HepG2 (cell line): ENCODE measurements at regions not wholly inside any gene's neighbourhood (a gene's known extent, or its start where the extent isn't known, plus 50 kb on each side); places are given as distances from the start of the nearest gene placed in this dataset.

Source experiments
- MAF1 ChIP-seq: sonication (generic); formaldehyde crosslinking; IDR thresholded peaks from 2 replicates; pipeline ENCODE4 v1.5.0; 2020; ENCODE audit warnings: missing genetic modification reagents, borderline replicate concordance
- TAF1 ChIP-seq: sonication (generic); formaldehyde crosslinking; IDR thresholded peaks from 2 replicates; pipeline ENCODE4 v1.4.0; 2020; ENCODE audit warnings: missing genetic modification reagents
- TRIM24 ChIP-seq: sonication (generic); formaldehyde crosslinking; IDR thresholded peaks from 2 replicates; pipeline ENCODE4 v1.8.0; 2022; ENCODE audit warnings: mild to moderate bottlenecking, missing genetic modification reagents
- ZNF333 ChIP-seq: sonication (generic); formaldehyde crosslinking; IDR thresholded peaks from 2 replicates; pipeline ENCODE4 v1.4.0; 2020; ENCODE audit warnings: mild to moderate bottlenecking, missing genetic modification reagents, borderline replicate concordance
- TF ChIP-seq, protein P1 (sequence below): sonication (generic); formaldehyde crosslinking; IDR thresholded peaks from 2 replicates; pipeline ENCODE4 v1.5.1; 2020; ENCODE audit warnings: mild to moderate bottlenecking, missing genetic modification reagents
- TF ChIP-seq, protein P2 (sequence below): sonication (generic); formaldehyde crosslinking; IDR thresholded peaks from 2 replicates; pipeline ENCODE4 v1.8.1; 2023; ENCODE audit warnings: mild to moderate bottlenecking, missing genetic modification reagents
- TF ChIP-seq, protein P3 (sequence below): IDR thresholded peaks from 2 replicates; pipeline ENCODE4 v1.6.1; 2016; ENCODE audit warnings: missing compliant biosample characterization, missing genetic modification reagents, borderline replicate concordance

DNA sequence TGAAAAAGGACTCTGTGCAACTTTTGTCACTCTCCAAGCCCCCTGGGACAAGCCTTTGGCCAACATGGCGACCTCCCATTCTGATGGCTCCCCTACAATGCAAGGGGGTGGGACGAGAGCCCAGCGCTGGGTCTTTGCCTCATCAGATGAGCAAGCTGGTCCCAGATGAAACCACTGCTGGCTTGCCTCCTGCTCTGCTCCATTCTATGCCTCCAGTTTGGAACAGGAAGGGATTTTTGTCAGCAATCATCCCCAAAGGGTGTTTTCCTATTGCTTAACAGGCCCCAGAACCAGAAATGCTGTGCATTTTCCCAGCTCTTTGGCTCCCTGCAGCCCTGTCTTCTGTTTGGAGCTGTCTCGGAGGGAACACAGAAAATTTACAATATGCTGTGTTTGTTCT lies 412.7 kb downstream of the MAFB start:
- TF ChIP-seq TAF1 (CRISPR knock-in tag) (no peak), ZNF333 (CRISPR knock-in tag) (no peak), MAF1 (no peak), TRIM24 (no peak)
- TF ChIP-seq, protein P1, sequence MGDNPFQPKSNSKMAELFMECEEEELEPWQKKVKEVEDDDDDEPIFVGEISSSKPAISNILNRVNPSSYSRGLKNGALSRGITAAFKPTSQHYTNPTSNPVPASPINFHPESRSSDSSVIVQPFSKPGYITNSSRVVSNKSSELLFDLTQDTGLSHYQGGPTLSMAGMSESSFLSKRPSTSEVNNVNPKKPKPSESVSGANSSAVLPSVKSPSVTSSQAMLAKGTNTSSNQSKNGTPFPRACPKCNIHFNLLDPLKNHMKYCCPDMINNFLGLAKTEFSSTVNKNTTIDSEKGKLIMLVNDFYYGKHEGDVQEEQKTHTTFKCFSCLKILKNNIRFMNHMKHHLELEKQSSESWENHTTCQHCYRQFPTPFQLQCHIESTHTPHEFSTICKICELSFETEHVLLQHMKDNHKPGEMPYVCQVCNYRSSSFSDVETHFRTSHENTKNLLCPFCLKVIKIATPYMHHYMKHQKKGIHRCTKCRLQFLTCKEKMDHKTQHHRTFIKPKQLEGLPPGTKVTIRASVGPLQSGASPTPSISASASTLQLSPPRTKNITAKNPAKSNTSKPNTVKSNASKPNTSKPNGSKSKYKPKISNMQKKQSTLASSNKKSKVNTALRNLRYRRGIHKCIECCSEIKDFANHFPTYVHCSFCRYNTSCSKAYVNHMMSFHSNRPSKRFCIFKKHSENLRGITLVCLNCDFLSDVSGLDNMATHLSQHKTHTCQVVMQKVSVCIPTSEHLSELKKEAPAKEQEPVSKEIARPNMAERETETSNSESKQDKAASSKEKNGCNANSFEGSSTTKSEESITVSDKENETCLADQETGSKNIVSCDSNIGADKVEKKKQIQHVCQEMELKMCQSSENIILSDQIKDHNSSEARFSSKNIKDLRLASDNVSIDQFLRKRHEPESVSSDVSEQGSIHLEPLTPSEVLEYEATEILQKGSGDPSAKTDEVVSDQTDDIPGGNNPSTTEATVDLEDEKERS (CRISPR knock-in tag), result no peak
- TF ChIP-seq, protein P2, sequence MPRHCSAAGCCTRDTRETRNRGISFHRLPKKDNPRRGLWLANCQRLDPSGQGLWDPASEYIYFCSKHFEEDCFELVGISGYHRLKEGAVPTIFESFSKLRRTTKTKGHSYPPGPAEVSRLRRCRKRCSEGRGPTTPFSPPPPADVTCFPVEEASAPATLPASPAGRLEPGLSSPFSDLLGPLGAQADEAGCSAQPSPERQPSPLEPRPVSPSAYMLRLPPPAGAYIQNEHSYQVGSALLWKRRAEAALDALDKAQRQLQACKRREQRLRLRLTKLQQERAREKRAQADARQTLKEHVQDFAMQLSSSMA (CRISPR knock-in tag), result no peak
- TF ChIP-seq, protein P3, sequence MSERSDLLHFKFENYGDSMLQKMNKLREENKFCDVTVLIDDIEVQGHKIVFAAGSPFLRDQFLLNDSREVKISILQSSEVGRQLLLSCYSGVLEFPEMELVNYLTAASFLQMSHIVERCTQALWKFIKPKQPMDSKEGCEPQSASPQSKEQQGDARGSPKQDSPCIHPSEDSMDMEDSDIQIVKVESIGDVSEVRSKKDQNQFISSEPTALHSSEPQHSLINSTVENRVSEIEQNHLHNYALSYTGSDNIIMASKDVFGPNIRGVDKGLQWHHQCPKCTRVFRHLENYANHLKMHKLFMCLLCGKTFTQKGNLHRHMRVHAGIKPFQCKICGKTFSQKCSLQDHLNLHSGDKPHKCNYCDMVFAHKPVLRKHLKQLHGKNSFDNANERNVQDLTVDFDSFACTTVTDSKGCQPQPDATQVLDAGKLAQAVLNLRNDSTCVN (CRISPR knock-in tag), result no peak
